Dermis blood vessel endothelial cell (primary cell): ENCODE measurements at regions not wholly inside any gene's neighbourhood (a gene's known extent, or its start where the extent isn't known, plus 50 kb on each side); places are given as distances from the start of the nearest gene placed in this dataset.
A peak's percentile ranks its signal among the peaks of the same experiment; 100 is the strongest.
"Not testable (repeated sequence)": the region's sequence is repeated elsewhere in the genome, so short reads cannot be mapped to it uniquely, and the experiment has no call there.

Experiments used
- DNase-seq: peaks from one replicate; pipeline ENCODE4 v3.0.0; 2010

DNA sequence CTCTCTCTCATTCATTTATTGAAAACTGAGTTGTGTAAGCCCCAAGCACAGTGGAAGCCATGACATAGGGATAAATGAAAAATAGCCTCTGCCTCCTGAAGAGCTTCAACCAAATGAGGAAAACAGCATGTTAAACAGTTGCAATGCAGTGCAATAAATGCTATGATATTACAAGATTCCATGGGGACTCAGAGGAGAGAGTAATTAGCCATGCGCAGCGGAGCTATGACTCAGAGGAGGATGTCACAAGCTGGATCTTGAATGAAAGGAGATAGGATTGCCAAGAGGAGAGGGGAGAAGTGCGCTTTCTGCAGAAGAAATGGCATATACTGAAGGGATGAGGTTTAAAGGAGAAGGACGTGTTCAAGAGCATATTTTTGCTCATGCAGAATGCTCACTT is 231.3 kb upstream of the PLXNA2 start:
- DNase-seq = no peak

DNA sequence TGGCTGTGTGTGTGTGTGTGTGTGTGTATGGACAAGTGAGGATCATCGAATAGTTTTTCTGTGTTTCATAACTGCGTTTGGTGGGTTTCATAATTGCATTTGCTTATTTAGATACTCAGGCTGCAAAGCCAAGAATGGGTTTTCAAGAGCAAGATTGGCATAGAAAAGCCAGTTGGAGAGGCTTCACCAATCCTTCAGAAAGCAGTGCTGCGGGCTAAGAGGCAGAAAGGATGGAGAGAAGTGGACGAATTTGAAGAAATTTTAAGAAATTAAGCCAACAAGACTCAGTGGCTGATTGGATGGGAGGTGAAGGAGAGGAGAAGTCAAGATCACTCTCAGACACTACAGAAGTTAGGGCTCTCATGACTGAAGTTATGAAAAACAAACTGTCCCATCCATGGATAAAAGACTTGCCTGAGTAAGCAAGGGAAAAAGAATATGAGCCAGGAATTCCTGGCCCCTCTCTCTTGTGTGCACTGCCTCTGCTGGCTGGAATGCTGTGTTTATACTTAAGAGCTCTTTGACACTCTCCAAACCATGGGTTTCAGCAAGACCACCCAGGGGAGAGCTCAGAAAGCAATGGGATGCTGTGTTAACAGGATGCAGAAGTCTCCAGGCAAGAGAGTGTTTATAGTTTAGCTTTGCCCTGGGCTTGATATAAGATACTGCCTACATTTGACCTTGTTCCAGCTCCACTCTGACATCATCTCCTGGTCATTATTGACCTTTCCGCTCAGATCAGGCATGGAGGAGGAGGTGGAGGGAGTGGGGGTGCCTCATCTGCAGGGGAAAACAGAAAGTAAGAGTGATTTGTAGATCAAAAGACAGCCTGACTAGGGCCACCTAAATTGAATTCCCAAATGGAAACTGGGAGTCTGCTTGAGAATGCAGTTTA is 232.0 kb upstream of the PLXNA2 start:
- peak; percentile 6 for DNase-seq

DNA sequence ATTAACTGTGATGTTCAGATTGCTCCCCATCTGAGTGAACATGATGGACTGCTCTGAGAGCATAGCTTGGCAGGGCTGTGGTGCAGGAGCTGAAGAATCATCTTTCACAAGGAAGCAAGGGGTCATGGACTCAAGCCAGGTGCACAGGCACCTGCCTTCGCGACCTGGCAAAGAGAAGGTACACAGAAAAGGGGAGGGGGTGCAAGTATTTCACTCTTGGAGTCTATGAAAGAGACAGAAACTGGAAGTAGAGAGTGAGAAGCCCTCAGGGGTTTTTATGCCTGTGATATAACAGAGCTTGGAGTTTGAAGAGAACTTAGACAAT is 232.6 kb upstream of the PLXNA2 start:
- DNase-seq = no peak

DNA sequence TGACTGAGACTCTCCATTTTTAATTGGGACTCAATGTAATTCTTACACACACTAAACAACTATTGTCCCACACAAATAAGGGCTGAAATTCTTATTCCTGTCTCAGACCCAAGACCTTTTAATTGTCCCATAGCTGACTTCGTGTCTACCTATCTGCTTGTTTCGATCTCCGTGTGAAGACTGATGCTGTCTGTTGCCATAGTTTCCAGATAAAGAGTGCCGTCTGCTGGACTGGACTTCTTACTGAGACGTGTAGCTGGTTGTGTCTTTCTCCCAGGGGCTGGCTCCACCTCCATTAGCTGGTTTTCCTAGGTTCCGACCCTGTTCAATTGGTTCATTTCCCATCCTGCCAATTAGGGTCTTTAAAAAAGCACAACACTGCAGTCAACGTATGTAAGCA is 235.3 kb upstream of the PLXNA2 start:
- no peak for DNase-seq

DNA sequence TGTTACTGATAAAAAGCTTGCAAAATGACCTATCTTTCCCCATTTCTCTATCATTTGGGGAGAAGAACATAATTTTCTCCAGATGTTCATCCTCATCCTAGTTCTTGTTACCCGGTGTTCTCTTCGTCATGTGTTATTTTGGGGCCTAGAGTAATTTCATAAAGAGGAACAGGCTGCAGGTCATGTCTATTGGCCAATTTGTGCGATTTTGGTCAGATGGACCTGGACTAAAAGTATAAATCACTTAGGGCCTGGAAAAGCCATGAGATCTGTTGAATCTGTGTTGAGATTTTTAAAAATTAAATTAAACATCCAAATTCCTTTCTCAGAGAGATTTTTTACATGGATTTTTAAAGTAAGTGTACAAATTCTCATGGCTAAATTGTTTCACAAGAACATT is 241.3 kb upstream of the PLXNA2 start:
- no peak for DNase-seq

DNA sequence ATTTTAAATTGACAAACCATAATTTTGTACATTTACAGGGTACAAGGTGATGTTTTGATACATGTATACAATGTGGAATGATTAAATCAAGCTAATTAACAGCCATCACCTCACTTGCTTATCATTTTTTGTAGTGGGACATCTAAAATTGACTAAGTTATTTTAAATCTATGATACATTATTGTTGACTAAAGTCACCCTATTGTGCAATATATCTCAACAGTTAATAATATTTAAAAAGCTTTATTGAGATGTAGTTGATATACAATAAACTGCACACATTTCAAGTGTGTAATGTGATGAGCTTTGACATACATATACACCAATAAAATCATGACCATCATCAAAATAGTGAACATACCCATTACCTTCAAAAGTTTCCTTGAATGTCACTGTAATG is 242.5 kb upstream of the PLXNA2 start:
- DNase-seq = no peak

DNA sequence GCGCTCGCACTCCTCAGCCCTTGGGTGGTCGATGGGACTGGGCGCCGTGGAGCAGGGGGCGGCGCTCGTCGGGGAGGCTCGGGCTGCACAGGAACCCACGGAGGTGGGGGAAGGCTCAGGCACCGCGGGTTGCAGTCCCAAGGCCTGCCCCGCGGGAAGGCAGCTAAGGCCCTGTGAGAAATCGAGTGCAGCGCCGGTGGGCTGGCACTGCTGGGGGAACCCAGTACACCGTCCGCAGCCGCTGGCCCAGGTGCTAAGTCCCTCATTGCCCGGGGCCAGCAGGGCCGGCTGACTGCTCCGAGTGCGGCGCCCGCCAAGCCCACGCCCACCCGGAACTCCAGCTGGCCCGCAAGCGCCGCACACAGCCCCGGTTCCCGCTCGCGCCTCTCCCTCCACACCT is 244.2 kb upstream of the PLXNA2 start:
- DNase-seq = not testable (repeated sequence)

DNA sequence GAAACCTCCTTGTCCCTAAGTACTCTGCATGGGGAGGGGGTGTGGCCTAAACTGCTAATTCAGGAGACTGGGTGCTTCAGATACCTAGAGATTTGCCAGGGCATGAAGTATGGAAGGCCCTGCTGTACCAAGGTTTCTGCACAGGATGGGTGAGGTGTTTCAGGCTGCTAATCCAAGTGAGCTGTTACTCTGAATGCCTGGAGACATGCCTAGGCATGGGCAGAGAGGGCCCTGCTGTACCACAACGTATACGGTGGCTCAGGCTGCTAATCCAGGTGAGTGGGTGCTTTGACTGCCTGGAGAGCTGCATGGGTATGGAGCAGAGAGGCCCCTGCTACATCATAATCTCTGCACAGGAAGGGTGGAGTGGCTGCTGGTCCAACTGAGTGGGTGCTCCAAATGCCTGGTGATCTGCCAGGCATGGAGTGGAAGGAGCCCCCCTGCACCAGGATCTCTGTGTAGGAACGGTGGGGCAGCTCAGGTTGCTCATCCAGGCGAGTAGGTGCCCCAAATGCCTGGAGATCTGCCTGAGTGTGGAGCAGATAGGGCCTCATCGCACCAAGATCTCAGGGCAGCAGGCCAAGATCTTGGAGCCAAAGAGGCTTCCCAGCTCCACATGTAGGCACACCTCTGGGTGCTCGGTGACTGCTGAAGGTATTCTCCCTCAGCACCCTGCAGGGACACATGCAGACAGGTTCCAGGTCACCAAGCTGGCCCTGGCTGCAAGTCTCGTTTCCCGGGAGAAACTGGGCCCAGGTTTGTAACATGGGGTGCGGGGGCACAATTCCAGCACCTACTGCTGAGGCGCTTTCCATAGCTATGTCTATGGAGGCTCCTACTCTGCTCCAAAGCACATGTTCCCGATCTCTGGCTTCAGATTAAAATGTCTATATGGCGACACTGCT is 252.5 kb upstream of the PLXNA2 start:
- DNase-seq = no peak

DNA sequence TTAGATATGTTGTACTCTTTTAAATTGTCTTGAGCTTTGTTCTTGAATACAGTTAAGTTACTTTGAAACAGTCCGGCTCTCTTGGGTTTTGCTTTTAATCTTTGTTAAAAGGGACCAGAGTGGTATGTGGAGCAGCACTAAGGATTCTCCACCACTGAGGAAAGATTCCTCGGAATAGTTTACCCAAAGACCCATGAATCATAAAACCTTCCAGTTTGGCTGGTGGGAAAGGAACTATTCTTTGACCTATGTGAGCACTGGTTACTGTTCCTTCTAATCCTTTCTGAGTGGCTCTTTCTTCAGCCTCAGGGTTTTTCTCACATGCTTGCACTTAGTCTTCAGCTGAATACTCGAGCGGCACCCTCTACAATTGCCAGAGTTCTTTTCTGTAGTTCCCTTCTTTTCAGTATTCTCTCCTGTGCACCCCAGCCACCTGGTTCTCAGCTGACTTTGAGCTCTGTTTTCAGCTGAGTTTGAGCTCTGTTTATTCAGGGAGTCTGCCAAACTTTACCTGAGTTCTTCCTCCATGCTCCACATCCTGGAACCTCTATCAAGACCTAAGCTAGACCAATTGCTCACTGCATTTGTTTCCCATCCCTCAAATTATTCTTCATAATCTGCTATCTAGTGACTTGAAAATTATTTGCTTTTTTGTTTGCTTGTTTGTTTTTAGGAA is 253.8 kb upstream of the PLXNA2 start:
- DNase-seq = no peak

DNA sequence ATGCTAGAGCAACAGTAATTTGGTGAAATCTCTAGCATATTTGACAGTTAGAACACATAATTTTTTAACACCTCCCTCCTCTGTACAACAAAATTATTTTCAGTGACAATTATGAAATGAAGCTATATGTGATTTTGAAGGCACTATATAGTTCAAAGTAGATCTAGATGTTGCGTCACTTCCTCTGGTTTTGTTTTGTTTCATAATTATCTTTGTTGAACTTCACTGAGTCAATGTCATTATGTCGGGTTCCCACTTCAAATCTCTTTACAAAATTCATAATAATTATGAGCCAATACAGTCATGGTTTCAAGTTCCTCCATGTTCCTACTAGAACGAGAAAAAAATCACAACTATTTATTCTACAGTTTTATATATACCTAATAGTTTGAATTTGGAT is 254.8 kb upstream of the PLXNA2 start:
- no peak for DNase-seq

DNA sequence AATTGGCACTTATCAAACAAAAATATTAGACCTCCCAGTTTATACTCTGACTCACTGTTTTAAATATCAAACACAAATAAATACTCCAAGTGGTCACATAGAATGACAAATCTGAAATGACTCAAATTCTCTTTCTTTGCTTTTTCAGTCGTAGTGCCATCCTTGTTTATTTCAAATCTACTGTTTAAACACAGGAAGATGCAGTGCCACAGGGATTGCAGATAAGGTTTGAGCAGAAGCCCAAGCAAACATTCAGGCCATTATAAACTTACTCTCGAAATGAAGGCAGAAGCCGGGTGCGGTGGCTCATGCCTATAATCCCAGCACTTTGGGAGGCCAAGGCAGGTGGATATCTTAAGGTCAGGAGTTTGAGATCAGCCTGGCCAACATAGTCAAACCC is 255.4 kb upstream of the PLXNA2 start:
- DNase-seq = no peak

DNA sequence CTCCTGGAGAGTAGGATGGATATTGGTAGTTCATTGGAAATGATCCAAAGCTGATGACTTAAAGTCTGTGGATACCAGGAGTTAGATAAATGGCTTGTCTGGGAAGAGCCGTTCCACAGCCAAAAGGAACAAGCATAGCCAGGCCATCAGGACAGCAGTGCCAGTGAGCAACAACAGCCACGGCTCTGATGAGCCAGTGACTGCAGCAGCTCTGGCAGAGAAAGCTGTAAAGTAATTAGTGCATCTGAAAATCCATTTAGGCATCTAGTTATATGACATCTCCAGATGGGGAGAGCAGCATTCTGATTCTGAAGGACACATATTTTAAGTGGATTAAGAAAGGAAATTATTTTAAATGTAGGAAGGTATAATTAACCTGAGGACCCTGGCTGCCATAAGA is 256.2 kb upstream of the PLXNA2 start:
- no peak for DNase-seq

DNA sequence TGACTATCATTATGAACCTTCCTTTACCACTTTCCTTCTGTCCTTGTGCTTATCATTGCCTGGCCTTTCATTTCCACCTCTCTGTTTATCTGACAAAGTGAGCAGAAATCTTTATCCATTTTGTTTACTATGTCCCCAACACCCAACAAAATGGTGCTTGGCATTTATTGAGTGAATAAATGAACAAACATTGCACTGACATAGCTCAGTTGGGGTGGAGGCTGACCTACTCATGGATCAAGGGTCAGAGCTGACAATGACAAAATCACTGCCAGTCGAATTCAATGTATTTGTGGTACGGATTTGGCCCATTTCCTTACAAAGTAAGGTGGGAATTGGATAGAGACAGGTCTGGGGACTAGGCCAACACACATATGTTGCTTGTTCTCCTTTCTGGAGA is 257.4 kb upstream of the PLXNA2 start:
- DNase-seq = no peak

DNA sequence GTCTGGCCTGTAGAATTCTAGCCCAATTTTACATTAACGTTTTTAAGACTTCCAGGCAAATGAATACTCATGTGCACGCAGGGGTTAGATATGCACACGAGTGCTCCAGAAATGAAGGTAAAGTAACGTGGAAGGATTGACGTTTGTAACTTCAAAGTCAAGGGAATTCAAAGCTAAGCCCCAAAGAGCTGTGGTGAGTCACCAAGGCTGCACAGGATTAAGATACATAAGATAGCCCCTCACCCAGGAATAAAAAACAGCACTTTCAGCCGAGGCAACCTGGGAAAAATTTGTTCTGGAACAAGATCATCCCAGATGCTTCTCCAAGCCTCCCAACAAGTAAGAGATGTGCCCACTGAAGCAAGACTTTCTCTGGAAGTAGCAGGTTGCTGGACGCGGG is 259.6 kb upstream of the PLXNA2 start:
- DNase-seq = no peak

DNA sequence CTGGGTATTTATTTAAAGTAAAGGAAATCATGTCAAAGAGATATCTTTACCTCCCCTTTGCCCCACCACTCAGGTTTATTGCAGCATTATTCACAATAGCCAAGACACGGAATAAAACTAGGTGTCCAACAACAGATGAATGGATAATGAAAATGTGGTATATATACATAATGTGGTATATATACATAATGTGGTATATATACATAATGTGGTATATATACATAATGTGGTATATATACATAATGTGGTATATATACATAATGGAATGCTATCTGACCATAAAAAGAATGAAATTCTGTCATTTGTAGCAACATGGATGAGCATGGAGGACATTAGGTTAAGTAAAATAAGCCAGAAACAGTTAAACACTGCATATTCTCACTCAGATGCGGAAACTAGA is 262.6 kb upstream of the PLXNA2 start:
- DNase-seq = no peak

DNA sequence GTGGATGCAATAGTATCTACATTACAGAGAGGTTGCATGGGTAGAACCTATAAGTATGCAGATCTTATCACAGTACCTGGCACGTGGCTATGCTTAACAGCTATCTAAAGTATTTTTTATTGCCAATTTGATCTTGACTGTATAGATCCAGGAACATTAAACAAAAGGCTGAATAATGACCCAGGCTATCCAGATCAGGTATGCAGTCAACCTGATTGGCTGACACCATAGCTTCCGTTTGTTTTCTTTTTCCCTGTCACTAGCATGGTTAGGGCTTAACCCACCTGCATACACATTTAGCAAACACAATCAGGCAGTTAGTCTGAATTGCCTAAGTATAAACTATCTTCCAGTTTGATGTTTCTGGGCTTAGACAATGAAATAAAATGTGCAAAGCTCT is 264.9 kb upstream of the PLXNA2 start:
- no peak for DNase-seq

DNA sequence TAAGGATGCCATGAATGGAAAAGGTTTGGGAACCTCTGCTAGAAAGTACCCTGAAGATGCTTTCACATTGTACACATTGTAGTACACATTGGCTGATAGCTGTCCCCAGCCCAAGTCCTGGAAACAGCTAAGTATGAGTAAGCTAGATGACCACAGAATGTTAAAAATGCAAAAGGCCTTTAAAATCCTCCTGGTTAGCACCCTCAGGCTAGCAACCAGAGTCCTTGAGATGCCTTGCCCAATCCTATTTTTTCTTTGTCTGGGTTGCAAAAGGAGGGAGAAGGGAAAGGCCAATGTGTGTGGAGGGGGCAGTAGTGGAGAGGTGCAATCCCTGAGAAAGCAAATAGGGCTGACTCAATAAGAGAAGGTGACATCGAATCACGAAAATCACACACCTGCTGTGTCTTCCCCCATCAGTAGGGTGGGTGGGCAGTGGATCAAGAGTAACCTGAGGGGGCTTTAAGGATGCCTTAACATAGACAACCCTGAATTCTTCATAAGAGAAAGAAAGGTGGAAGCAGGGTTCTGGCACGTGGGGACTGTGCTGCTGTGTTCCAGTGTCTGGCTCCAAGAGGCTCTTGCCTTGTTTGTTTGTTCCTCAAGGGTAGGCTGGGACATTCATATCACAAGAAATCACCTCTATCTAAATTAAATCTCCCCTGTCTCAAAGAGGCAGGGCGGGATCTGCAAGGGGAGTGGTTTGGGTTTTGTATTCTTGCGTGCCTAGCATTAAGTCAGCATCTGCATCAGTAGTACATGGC is 266.2 kb upstream of the PLXNA2 start:
- no peak for DNase-seq

DNA sequence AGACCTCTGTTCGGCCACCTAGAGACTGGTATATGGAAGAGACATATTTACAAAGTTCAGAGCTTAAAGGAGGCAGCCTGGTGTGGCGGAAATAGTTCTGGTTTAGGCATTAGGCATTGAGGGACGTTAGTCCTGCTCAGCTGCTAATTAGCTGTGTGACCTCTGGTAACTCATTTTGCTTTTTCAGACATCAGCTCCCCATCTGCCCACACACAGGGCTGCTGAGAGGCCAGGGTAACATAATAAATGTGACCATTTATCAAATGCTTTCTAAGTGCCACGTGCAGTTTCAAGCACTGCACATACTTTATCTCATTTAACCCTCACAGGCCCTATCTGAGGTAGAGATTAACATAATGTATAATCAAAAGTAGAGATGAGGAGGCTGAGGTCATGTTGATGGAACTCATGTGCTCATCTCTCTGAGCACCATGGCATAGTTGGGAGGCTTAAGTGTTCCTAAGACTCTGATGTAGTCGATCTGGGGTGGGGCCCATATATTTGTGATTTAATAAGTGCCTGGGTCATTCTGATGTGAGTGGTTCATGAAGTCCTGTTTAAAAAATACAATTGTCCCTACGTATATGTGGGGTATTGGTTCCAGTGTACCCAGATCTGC is 267.2 kb upstream of the PLXNA2 start:
- no peak for DNase-seq

DNA sequence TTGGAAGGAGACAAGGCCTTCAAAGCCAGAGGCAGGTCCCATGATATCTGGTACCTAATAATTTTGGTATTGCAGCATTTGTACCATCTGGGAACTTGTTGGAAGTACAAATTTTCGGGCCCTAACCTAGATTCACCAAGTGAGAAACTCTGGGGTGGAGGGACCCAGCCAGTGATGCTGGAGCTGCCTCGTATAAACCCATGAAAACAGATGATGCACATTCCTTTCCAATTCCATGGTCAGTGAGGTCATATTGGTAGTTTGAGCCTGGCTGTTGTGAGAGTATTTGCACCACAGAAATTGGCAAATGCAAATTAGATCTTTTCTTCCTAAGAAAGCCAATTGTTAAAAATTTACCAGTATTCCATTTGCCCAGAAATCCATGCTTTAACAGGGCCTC is 269.6 kb upstream of the PLXNA2 start:
- no peak for DNase-seq

DNA sequence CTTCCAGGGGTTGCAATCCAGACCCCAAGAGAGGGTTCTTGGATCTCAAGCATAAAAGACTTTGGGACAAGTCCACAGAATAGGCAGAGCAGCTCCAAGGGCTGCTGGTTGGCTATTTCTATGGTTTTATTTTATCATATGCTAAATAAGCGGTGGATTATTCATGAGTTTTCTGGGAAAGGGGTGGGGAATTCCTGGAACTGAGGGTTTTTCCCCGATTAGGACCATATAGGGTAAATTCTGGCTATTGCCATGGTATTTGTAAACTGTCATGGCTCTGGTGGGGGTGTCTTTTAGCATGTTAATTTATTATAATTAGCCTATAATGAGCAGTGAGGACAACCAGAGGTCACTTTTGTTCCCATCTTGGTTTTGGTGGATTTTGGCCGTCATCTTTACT is 270.9 kb upstream of the PLXNA2 start:
- no peak for DNase-seq

DNA sequence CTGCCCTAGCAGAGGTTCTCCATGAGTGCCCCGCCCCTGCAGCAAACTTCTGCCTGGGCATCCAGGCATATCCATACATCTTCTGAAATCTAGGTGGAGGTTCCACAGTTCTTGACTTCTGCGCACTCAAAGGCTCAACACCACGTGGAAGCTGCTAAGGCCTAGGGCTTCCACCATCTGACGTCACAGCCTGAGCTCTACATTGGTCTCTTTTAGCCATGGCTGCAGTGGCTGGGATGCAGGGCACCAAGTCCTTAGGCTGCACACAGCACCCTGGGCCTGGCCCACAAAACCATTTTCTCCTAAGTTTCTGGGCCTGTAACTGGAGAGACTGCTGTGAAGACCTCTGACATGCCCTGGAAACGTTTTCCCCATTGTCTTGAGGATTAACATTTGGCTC is 272.6 kb upstream of the PLXNA2 start:
- no peak for DNase-seq

DNA sequence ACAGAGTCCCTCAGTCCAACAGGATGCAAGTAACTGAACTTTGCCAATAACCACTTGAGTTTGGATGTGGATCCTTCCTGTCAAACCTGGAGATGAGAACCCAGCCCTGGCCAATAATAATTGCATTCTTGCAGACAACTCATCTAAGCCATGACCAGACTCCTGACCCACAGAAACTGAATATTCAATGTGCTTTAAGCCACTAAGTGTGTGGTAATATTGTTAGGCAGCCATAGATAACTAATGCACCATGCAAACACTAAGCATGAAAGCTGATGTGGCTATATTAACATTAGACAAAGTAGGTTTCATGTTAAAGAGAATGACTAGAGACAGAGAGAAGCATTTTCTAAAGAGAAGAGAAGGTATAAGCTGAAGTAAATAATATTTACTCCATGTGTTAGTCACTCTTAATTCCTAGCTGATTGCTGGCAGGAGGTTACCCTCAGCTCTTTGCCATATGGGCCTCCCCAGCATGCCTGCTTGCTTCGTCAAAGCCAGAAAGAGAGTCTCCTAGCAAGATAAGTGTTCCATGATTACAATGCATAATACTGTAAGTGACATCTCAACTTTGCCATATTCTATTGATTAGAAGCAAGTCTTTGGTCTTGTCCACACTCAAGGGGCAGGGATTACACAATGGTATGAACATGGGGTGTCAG is 276.4 kb upstream of the PLXNA2 start:
- DNase-seq = no peak
